GM12872 (cell line): ENCODE measurements at regions not wholly inside any gene's neighbourhood (a gene's known extent, or its start where the extent isn't known, plus 50 kb on each side); places are given as distances from the start of the nearest gene placed in this dataset.

ENCODE experiments used
- CTCF ChIP-seq: IDR thresholded peaks from 3 replicates; pipeline ENCODE4 v1.5.1; 2011; ENCODE audit warnings: low read depth, mild to moderate bottlenecking, low read length, moderate library complexity; ENCODE audit not compliant: insufficient read depth

DNA sequence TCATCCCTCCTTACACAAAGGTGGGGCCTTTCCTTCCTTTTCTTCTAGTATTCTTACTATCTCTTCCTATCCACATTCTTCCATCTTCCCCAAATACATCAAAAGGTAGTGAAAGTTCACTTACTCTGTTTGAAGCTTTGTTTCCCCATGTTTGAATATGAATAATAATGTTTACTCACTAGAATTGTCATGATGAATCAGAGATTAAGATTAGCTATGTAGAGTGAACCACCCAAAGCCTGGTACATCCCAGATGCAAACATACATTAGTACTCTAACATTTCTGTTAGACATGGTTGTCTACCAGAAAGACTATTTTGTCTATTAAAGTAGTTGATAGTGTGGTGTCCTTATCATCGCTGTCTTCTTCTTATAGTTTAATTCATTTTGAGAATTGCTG is 327.1 kb upstream of the TBC1D5 start:
- no peak for TF ChIP-seq CTCF

GRCh38 chr3:18066899-18067582 is 324.6 kb upstream of the TBC1D5 start:
- TF ChIP-seq CTCF, result no peak

GRCh38 chr3:18064586-18064985 is 322.2 kb upstream of the TBC1D5 start:
- no peak for TF ChIP-seq CTCF

GRCh38 chr3:18062657-18063025 is 320.2 kb upstream of the TBC1D5 start:
- no peak for TF ChIP-seq CTCF

DNA sequence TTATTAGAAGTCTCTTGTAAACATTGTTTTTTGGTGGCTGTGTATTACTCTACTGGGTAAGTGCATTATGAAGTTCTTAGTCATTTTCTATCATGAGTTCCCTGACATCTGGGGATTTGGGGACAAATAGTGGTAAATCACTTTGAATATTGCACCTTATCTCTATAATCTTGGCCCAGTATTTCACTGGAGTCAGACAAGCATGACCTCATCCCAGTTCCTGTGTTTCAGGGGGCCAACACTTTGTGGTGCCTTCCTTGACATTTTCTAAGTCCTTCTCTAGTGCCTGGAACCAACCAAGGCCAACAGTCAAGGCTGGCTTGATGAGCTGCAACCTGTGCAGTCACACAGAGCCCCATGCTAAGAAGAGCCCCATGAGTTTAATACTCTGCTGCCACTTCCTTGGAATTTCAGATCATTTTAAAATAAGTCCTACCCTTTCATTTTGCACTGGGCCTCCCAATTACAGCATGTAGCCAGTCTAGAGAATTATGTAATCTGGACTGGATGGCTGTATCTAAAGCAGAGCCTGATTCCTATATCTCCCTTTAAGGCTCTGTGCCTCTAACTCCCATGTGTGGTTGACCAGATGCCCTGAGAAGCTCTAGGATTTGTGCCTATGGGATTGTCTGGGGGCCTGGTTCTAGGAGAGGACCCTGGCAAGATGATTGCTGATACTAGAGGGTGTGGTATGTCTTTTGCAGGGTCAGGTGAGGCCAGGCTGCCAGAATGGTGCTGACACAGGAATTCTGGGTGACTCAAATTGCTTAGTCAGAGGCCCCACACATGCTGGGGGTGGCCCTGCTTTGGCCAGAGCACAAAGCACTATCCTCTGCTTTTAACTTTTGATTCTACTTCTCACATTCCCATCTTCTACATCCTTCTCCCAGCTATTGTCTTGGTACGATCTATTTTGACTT is 319.6 kb upstream of the TBC1D5 start:
- TF ChIP-seq CTCF, result no peak

DNA sequence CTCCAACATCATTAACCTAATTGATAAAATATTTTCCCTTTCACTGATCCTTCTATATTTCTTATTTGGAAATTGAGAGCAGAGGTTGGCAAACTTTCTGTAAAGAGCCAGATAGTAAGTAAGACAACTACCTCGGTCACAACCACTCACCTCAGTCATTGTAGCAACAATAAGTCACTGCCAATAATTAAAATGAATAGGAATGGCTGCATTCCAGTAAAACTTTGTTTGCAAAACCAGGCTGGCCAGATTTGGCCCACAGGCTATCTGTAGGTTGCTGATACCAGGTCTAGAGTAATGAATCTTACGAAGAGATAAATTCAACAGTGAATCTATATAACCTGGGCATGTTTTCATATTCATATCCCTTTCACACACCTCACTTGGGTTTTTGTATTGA is 316.2 kb upstream of the TBC1D5 start:
- TF ChIP-seq CTCF, result no peak

DNA sequence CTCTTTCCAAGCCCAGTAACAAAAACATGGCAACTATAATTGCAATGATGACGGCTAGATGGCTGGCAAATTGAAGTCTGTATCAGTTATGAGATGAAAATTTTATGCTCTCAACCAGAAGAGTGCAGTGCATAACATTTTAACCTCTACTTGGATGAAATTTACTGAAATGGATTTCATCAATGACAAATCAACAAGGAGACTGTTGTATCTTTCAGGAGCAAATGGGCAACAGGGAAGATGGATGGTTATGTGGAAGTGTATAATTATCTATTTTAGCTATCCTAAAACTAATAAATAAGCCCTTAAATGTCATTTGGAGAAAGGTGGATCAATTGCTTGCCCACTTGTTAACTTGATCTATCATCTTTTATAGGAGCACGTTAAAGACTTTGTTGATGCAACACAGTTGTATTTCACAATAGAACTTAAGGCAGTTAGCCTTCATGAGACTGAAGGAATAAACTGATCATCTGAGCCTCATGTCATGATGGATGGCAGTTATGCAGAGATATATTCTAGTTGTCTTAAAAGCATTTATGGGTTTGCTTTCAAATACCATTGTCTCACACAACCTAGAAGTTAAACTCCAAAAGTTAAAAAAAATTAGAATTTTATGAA is 315.1 kb upstream of the TBC1D5 start:
- TF ChIP-seq CTCF, result no peak
